Body of pancreas (tissue), 4 donors: ENCODE measurements at regions not wholly inside any gene's neighbourhood (a gene's known extent, or its start where the extent isn't known, plus 50 kb on each side); places are given as distances from the start of the nearest gene placed in this dataset.

Source experiments
- ATAC-seq: fragments of 150-250 bp; one replicate; pipeline ENCODE4 v1.9.1; 2016
- DNase-seq, 4 donors: peaks; one replicate each; pipeline ENCODE4 v3.0.0-alpha.2; 2019
- H3K27ac ChIP-seq, 4 donors: fragments of 200-600 bp; sonication (generic); 1 replicate in 3 of 4; 2 replicates in 1 of 4; pipeline versions ENCODE4 v1.5.1 to v1.6.1; 2016 to 2019; ENCODE audit warnings: mild to moderate bottlenecking in 1 of 4, mixed read lengths in 1 of 4, moderate library complexity in 1 of 4
- H3K27me3 ChIP-seq, 2 donors: fragments of 200-600 bp; sonication (generic); one replicate each; pipeline ENCODE4 v1.6.0; 2016; ENCODE audit warnings: mild to moderate bottlenecking in 1 of 2
- H3K36me3 ChIP-seq, 2 donors: fragments of 200-600 bp; sonication (generic); replicated peaks in 1 of 2; 2 replicates each; pipeline ENCODE4 v1.5.1; 2016; ENCODE audit warnings: low read depth in 2 of 2; ENCODE audit not compliant: insufficient read depth in 1 of 2
- H3K4me1 ChIP-seq: fragments of 200-600 bp; sonication (generic); one replicate; pipeline ENCODE4 v1.6.0; 2016
- H3K4me3 ChIP-seq, 2 donors: fragments of 200-600 bp; sonication (generic); 1 replicate in 1 of 2; 2 replicates in 1 of 2; pipeline ENCODE4 v1.5.1; 2016 to 2019
- H3K9me3 ChIP-seq, 3 donors: fragments of 200-600 bp; sonication (generic); 1 replicate in 2 of 3; 2 replicates in 1 of 3; pipeline ENCODE4 v1.5.1; 2016
- POLR2A ChIP-seq, 3 donors: fragments of 450-650 bp; IDR thresholded peaks; one replicate each; pipeline ENCODE4 v1.6.1; 2016; ENCODE audit warnings: antibody characterized with exemption in 3 of 3, mild to moderate bottlenecking in 2 of 3
- WGBS, 2 donors: methylation state at CpG; one replicate each; pipeline ENCODE4 v1.1.5; 2017; 5-methylcytosine and 5-hydroxymethylcytosine counted together
- intact Hi-C: fragments of 100-400 bp; cut with DNase I; formaldehyde crosslinking; loops from one replicate; pipeline ENCODE4 v1.15.1; 2023
- TF ChIP-seq, protein P1 (sequence below), 7 experiments: fragments of 450-650 bp in 4 of 7; fragments of 200-600 bp in 3 of 7; sonication (generic) in 3 of 7; IDR thresholded peaks; one replicate each; pipeline ENCODE4 v1.5.1; 2016 to 2019; ENCODE audit warnings: antibody characterized with exemption in 7 of 7

DNA sequence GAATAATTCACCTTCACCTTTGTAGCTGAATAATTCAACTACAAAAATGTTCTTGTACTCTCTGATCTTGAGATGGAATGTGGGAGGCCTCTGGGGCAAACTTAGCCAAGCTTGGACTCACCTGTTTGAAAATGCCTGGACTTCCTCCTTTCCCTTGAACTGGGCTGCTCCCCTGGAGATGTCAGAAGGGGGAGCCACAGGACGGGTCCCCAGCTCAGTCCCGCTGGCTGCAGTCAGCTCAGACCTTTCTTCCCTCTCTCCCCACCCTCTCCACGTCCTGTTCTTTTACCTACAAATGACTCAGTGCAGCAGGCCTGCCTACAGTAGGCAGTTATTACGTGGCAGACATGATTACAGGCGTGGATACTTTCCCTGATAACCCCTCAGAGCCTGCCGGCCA, 131.5 kb upstream of the RALGAPA2 start:
- intact Hi-C loops = no loop called here
- no peak overlapping the region for H3K27ac ChIP-seq
- ATAC-seq = no peak
- no peak overlapping the region for H3K4me3 ChIP-seq
- no peaks in the 10 kb centered on the region for H3K9me3 ChIP-seq
- no peak for TF ChIP-seq POLR2A (IDR thresholded peaks at IDR 0.05)
- TF ChIP-seq, protein P1, sequence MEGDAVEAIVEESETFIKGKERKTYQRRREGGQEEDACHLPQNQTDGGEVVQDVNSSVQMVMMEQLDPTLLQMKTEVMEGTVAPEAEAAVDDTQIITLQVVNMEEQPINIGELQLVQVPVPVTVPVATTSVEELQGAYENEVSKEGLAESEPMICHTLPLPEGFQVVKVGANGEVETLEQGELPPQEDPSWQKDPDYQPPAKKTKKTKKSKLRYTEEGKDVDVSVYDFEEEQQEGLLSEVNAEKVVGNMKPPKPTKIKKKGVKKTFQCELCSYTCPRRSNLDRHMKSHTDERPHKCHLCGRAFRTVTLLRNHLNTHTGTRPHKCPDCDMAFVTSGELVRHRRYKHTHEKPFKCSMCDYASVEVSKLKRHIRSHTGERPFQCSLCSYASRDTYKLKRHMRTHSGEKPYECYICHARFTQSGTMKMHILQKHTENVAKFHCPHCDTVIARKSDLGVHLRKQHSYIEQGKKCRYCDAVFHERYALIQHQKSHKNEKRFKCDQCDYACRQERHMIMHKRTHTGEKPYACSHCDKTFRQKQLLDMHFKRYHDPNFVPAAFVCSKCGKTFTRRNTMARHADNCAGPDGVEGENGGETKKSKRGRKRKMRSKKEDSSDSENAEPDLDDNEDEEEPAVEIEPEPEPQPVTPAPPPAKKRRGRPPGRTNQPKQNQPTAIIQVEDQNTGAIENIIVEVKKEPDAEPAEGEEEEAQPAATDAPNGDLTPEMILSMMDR (IDR thresholded peaks at IDR 0.05) = no peak
- no peaks in the 10 kb centered on the region for H3K27me3 ChIP-seq
- no peak for DNase-seq
- no peaks in the 10 kb centered on the region for H3K36me3 ChIP-seq
- no peaks in the 10 kb centered on the region for H3K4me1 ChIP-seq
- 33 to 37% methylated on average over 6 of the region's 6 CpGs for WGBS, 2 donors

DNA sequence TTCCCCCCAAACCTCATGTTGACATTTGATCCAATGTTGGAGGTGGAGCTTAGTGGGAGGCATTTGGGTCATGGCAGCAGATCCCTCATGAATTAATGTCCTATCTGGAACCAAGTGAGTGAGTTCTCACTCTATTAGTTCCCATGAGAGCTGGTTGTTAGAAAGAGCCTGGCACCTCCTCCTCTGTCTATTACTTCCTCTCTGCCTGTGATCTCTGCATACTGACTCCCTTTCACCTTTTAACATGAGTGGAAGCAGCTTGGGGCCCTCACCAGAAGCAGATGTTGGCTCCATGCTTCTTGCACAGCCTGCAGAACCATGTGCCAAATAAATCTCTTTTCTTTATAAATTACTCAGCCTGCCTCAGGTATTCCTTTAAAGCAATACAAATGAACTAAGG, 127.3 kb upstream of the RALGAPA2 start:
- Histone ChIP-seq H3K27me3 (no peaks in the 10 kb centered on the region), H3K36me3 (no peaks in the 10 kb centered on the region), H3K4me1 (peaks cover 5% of the 10 kb centered on the region), H3K9me3 (no peaks in the 10 kb centered on the region), H3K4me3 (no peak overlapping the region), H3K27ac (no peak overlapping the region)
- no peak for DNase-seq
- TF ChIP-seq, protein P1 (IDR thresholded peaks at IDR 0.05) = no peak
- no peak for TF ChIP-seq POLR2A (IDR thresholded peaks at IDR 0.05)
- ATAC-seq = no peak
- intact Hi-C loops = no loop called here

DNA sequence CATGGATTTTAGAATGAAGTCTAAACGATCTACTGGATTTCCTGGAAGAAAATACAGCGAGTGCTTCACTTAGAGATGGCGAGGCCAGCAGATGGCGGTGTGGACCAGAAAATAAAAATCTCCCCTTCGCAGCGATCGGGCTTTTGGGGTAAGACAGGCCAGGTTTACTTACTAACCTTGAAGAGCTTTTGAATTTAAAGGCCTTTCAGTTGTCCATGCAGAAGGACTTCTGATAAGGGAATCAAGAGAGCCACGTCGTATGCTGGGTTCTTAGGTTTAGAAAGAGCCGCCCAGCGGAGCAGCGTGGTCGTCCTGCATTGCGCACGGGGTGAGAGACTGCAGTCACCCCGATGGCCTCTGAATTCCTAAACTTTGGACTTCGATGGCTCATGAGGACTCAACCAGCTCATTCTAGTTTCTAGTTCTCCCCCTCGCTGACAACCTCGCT, 125.2 kb upstream of the RALGAPA2 start:
- no peak for TF ChIP-seq POLR2A (IDR thresholded peaks at IDR 0.05)
- TF ChIP-seq, protein P1 (IDR thresholded peaks at IDR 0.05) = peak; percentile 39 to 64 (median 59)
- Histone ChIP-seq H3K4me1 (peaks cover 5% of the 10 kb centered on the region), H3K36me3 (no peaks in the 10 kb centered on the region), H3K27ac (no peak overlapping the region), H3K27me3 (no peaks in the 10 kb centered on the region), H3K4me3 (no peak overlapping the region), H3K9me3 (no peaks in the 10 kb centered on the region)
- DNase-seq = peak; percentile 48 to 67 (median 54)
- ATAC-seq = peak; percentile 50
- intact Hi-C loops = no loop called here
- whole genome bisulfite sequencing, 2 donors = 21 to 31% methylated on average over 19 of the region's 19 CpGs

DNA sequence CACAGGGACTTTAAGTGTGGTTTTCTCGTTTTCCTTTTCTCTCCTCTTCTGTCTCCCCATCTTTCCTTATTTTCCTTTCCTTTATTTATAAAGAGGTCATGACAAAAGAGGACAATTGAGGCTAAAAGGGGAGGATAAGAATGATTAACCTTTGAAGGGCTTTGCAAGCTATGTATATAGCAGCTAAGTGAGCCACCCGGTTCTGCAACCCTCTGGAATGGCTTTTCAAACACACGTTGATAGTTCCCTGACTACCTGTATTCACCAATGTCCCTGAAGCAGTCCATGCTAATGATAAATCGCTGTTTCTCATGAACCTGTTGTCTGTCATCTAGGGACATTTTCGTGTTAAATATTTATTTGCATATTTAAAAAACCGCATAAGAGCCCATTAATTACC, 124.4 kb upstream of the RALGAPA2 start:
- no peak for DNase-seq
- no peak for ATAC-seq
- no peaks in the 10 kb centered on the region for H3K36me3 ChIP-seq
- H3K4me3 ChIP-seq = no peak overlapping the region
- H3K4me1 ChIP-seq = peaks cover 5% of the 10 kb centered on the region
- H3K9me3 ChIP-seq = no peaks in the 10 kb centered on the region
- intact Hi-C loops = no loop called here
- 21 to 29% methylated on average over 6 of the region's 6 CpGs for WGBS, 2 donors
- TF ChIP-seq, protein P1 (IDR thresholded peaks at IDR 0.05) = no peak
- TF ChIP-seq POLR2A (IDR thresholded peaks at IDR 0.05) = no peak
- H3K27me3 ChIP-seq = no peaks in the 10 kb centered on the region
- H3K27ac ChIP-seq = no peak overlapping the region

DNA sequence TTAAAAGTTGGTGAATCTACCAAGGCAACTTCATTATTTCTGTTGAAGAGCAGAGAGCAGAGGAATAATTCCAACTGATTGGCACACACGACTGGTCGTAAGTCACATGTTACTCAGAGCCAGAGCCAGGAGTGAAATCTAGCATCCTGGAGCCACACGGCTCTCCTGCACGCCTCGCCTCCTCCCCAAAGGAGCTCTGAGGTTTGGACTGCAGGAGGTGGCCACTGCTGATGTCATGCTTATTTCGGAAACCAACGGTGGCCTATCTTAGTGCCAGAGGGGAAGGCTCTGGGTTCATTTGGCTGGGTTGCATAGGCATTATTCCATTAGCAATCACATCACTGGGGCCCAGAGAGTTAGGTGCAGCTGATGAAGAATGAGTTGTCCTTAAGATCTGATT, 123.5 kb upstream of the RALGAPA2 start:
- H3K9me3 ChIP-seq = no peaks in the 10 kb centered on the region
- no peak for DNase-seq
- H3K27me3 ChIP-seq = no peaks in the 10 kb centered on the region
- ATAC-seq = no peak
- no peak overlapping the region for H3K27ac ChIP-seq
- TF ChIP-seq, protein P1 (IDR thresholded peaks at IDR 0.05) = no peak
- no peak for TF ChIP-seq POLR2A (IDR thresholded peaks at IDR 0.05)
- H3K4me3 ChIP-seq = no peak overlapping the region
- H3K4me1 ChIP-seq = peaks cover 5% of the 10 kb centered on the region
- 46 to 47% methylated on average over 7 of the region's 7 CpGs for WGBS, 2 donors
- no peaks in the 10 kb centered on the region for H3K36me3 ChIP-seq
- intact Hi-C loops = no loop called here
